Gastrocnemius medialis (tissue), 4 donors: ENCODE measurements at regions not wholly inside any gene's neighbourhood (a gene's known extent, or its start where the extent isn't known, plus 50 kb on each side); places are given as distances from the start of the nearest gene placed in this dataset.
"Not testable (repeated sequence)": the region's sequence is repeated elsewhere in the genome, so short reads cannot be mapped to it uniquely, and the experiment has no call there.

Experiments
- ATAC-seq, 2 donors: fragments of 150-250 bp; one replicate each; pipeline ENCODE4 v1.9.1; 2016
- DNase-seq, 2 donors: peaks; one replicate each; pipeline ENCODE4 v3.0.0-alpha.2; 2019
- H3K27ac ChIP-seq, 4 donors: fragments of 200-600 bp; sonication (generic); 1 replicate in 1 of 4; 2 replicates in 3 of 4; pipeline ENCODE4 v1.5.1; 2016 to 2018; ENCODE audit warnings: mild to moderate bottlenecking in 2 of 4, moderate library complexity in 1 of 4
- H3K27me3 ChIP-seq, 3 donors: fragments of 200-600 bp; sonication (generic) in 2 of 3; 1 replicate in 1 of 3; 2 replicates in 2 of 3; pipeline versions ENCODE4 v1.5.1 to v1.6.0; 2016 to 2019; ENCODE audit warnings: mild to moderate bottlenecking in 1 of 3, moderate library complexity in 1 of 3
- H3K36me3 ChIP-seq, 2 donors: fragments of 200-600 bp; sonication (generic) in 1 of 2; one replicate each; pipeline ENCODE4 v1.5.1; 2017 to 2018
- H3K4me1 ChIP-seq, 2 donors: fragments of 200-600 bp; sonication (generic) in 1 of 2; one replicate each; pipeline ENCODE4 v1.5.1; 2016 to 2017; ENCODE audit warnings: mild to moderate bottlenecking in 2 of 2
- H3K4me3 ChIP-seq, 4 donors: fragments of 200-600 bp; sonication (generic) in 3 of 4; 1 replicate in 1 of 4; 2 replicates in 3 of 4; pipeline ENCODE4 v1.5.1; 2016 to 2019; ENCODE audit warnings: mild to moderate bottlenecking in 2 of 4
- H3K9me3 ChIP-seq, 3 donors: fragments of 200-600 bp; sonication (generic) in 2 of 3; 1 replicate in 1 of 3; 2 replicates in 2 of 3; pipeline ENCODE4 v1.5.1; 2016 to 2019
- POLR2A ChIP-seq, 2 donors: fragments of 450-650 bp; IDR thresholded peaks; one replicate each; pipeline ENCODE4 v1.6.1; 2017; ENCODE audit warnings: antibody characterized with exemption in 2 of 2, mild to moderate bottlenecking in 2 of 2, moderate library complexity in 2 of 2
- in situ Hi-C, 4 donors: fragments of 200-750 bp; cut with MboI; loops; one replicate each; pipeline versions ENCODE4 v1.15.0 to v1.8.0; 2017; ENCODE audit warnings: low sequenced_read_pairs in 4 of 4
- intact Hi-C: fragments of 100-400 bp; cut with DNase I; formaldehyde crosslinking; loops from one replicate; pipeline ENCODE4 v1.15.1; 2023; ENCODE audit warnings: low total_unique reads
- TF ChIP-seq, protein P1 (sequence below), 5 experiments: fragments of 450-650 bp in 3 of 5; fragments of 200-600 bp in 2 of 5; sonication (generic) in 2 of 5; IDR thresholded peaks in 4 of 5; conservative IDR thresholded peaks in 1 of 5; 1 replicate in 4 of 5; 2 replicates in 1 of 5; pipeline ENCODE4 v1.5.1; 2016 to 2019; ENCODE audit warnings: antibody characterized with exemption in 5 of 5, mild to moderate bottlenecking in 3 of 5, moderate library complexity in 3 of 5

DNA sequence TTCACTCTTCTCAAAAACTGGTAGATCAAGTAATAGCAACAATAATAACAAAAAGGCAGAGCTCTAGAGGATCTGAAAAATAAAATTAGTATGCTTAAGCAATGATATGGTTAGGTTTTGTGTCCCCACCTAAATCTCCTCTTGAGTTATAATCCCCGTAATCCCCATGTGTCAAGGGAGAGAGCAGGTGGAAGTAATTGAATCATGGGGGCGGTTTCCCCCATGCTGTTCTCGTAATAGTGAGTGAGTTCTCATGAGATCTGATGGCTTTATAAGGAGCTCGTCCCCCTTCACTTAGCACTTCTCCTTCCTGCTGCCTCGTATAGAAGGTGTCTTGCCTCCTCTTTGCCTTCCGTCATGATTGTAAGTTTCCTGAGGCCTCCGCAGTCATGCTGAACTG is 60.2 kb upstream of the ABHD2 start:
- intact Hi-C loops = no loop called here
- no peak overlapping the region for H3K27ac ChIP-seq

DNA sequence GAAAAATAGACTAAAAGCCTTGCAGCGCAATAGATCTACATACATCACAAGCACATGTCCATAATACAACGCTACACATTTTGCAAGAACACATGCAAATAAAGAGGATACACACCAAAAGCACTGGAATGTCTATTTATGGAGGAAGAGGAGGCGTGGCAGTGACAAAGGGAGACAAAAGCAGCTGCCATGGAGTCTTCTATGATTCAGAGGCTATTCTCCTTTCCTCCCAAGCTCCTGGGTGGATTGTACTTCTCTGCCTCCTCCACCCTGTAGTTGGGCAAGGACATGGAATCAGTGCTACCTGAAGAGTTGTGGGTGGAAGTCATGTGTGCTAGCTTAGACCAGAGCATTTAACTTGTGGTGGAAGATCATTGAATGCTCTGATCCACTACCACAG is 57.9 kb upstream of the ABHD2 start:
- Histone ChIP-seq H3K36me3 (no peaks in the 10 kb centered on the region), H3K4me3 (no peak overlapping the region), H3K27me3 (no peaks in the 10 kb centered on the region), H3K9me3 (no peaks in the 10 kb centered on the region), H3K4me1 (no peaks in the 10 kb centered on the region), H3K27ac (no peak overlapping the region)
- intact Hi-C loops = no loop called here
- ATAC-seq (no peak), DNase-seq (no peak)
- TF ChIP-seq POLR2A (IDR thresholded peaks at IDR 0.05) = no peak
- TF ChIP-seq, protein P1, sequence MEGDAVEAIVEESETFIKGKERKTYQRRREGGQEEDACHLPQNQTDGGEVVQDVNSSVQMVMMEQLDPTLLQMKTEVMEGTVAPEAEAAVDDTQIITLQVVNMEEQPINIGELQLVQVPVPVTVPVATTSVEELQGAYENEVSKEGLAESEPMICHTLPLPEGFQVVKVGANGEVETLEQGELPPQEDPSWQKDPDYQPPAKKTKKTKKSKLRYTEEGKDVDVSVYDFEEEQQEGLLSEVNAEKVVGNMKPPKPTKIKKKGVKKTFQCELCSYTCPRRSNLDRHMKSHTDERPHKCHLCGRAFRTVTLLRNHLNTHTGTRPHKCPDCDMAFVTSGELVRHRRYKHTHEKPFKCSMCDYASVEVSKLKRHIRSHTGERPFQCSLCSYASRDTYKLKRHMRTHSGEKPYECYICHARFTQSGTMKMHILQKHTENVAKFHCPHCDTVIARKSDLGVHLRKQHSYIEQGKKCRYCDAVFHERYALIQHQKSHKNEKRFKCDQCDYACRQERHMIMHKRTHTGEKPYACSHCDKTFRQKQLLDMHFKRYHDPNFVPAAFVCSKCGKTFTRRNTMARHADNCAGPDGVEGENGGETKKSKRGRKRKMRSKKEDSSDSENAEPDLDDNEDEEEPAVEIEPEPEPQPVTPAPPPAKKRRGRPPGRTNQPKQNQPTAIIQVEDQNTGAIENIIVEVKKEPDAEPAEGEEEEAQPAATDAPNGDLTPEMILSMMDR (IDR thresholded peaks at IDR 0.05 in 4 of 5, conservative IDR thresholded peaks at IDR 0.05 in 1 of 5) = no peak
- in situ Hi-C loops = no loop called here

More for the DNA sequence above, 60.2 kb upstream of the ABHD2 start:
- ATAC-seq (no peak), DNase-seq (no peak)
- TF ChIP-seq, protein P1 (IDR thresholded peaks at IDR 0.05 in 4 of 5, conservative IDR thresholded peaks at IDR 0.05 in 1 of 5) = no peak
- TF ChIP-seq POLR2A (IDR thresholded peaks at IDR 0.05) = no peak
- H3K4me1 ChIP-seq = no peaks in the 10 kb centered on the region
- no peaks in the 10 kb centered on the region for H3K27me3 ChIP-seq
- no peak overlapping the region for H3K4me3 ChIP-seq
- no peaks in the 10 kb centered on the region for H3K36me3 ChIP-seq
- H3K9me3 ChIP-seq = no peaks in the 10 kb centered on the region
- in situ Hi-C loops = no loop called here

DNA sequence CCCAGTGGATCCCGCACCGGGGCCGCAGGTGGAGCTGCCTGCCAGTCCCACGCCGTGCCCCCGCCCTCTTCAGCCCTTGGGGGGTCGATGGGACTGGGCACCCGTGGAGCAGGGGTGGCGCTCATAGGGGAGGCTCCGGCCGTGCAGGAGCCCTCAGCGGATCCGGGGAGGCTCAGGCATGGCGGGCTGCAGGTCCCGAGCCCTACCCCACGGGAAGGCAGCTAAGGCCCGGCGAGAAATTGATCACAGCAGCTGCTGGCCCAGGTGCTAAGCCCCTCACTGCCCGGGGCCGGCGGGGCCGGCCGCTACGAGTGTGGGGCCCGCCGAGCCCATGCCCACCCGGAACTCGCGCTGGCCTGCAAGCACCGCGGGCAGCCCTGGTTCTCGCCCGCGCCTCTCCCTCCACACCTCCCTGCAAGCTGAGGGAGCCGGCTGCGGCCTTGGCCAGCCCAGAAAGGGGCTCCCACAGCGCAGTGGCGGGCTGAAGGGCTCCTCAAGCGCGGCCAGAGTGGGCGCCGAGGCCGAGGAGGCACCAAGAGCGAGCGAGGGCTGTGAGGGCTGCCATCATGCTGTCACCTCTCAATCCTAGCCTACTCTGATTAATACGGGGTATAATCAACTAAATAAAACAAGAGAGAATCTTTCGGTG is 56.5 kb upstream of the ABHD2 start:
- in situ Hi-C loops = not testable (repeated sequence)

DNA sequence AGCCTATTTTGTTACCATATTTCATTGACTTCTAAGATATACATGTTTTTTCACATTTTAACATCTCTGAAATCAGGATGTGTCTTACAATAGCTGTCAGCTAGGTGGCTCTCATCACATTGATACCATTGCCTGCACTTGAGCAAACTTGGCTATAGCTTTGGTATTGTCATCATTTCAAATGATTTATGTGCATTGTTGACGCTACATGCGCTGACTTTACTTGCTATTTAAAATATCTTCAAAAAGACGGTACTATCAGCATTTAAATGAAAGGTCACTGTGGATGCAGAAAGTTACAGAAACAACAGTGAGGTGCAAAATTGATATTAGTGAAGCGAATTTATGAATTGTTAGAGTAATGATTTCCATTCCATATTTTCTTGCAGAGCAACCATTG is 54.0 kb upstream of the ABHD2 start:
- DNase-seq (no peak), ATAC-seq (no peak)
- Histone ChIP-seq H3K4me1 (no peaks in the 10 kb centered on the region), H3K4me3 (no peak overlapping the region), H3K36me3 (no peaks in the 10 kb centered on the region), H3K27me3 (no peaks in the 10 kb centered on the region), H3K27ac (no peak overlapping the region), H3K9me3 (no peaks in the 10 kb centered on the region)
- in situ Hi-C loops (no loop called here), intact Hi-C loops (no loop called here)
- TF ChIP-seq, protein P1 (IDR thresholded peaks at IDR 0.05 in 4 of 5, conservative IDR thresholded peaks at IDR 0.05 in 1 of 5) = no peak
- TF ChIP-seq POLR2A (IDR thresholded peaks at IDR 0.05) = no peak

More for the DNA sequence above, 56.5 kb upstream of the ABHD2 start:
- H3K9me3 ChIP-seq, H3K36me3 ChIP-seq, DNase-seq, H3K27ac ChIP-seq, H3K4me3 ChIP-seq, H3K27me3 ChIP-seq, H3K4me1 ChIP-seq, intact Hi-C loops, ATAC-seq: not testable (repeated sequence)

DNA sequence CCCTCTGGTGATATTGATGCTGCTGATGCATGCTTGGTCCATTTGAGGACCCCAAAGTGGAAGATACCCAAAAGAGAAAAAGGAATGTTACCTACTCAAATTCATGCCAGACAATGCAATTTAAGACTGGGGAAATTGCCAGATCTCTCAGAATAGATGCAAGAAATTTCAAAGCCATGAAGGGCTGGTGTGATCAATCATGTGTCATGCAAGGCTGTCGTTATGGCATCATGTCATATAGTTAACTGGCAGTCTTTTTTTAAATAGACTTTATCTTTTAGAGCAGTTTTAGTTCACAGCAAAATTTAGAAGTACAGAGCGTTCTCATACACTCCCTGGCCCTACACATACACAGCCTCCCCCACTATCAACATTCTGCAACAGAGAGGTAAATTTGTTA is 53.1 kb upstream of the ABHD2 start:
- in situ Hi-C loops (no loop called here), intact Hi-C loops (no loop called here)
- Histone ChIP-seq H3K4me3 (no peak overlapping the region), H3K27ac (no peak overlapping the region), H3K27me3 (no peaks in the 10 kb centered on the region), H3K9me3 (no peaks in the 10 kb centered on the region), H3K36me3 (no peaks in the 10 kb centered on the region), H3K4me1 (no peaks in the 10 kb centered on the region)
- TF ChIP-seq POLR2A (IDR thresholded peaks at IDR 0.05) = no peak
- TF ChIP-seq, protein P1 (IDR thresholded peaks at IDR 0.05 in 4 of 5, conservative IDR thresholded peaks at IDR 0.05 in 1 of 5) = no peak
- no peak for DNase-seq
- no peak for ATAC-seq
